ENCODE measurements at regions not wholly inside any gene's neighbourhood (a gene's known extent, or its start where the extent isn't known, plus 50 kb on each side); places are given as distances from the start of the nearest gene placed in this dataset.

GRCh38 chr2:221231511-221231910 is 340.6 kb downstream of the EPHA4 start:
- POLR2A ChIA-PET: no interaction called here

GRCh38 chr2:221235941-221236340 is 336.2 kb downstream of the EPHA4 start:
- ChIA-PET CTCF (no interaction called here), POLR2A (no interaction called here)

More at GRCh38 chr2:221231511-221231910, 340.6 kb downstream of the EPHA4 start:
- CTCF ChIA-PET: no interaction called here

GRCh38 chr2:221241072-221241471 is 331.0 kb downstream of the EPHA4 start:
- POLR2A ChIA-PET: no interaction called here
- CTCF ChIA-PET: no interaction called here

GRCh38 chr2:221243771-221244170 is 328.3 kb downstream of the EPHA4 start:
- POLR2A ChIA-PET: no interaction called here
- CTCF ChIA-PET: no interaction called here

- CTCF ChIA-PET: no interaction called here
- POLR2A ChIA-PET: no interaction called here
Observed at GRCh38 chr2:221245045-221245444, 327.1 kb downstream of the EPHA4 start.

GRCh38 chr2:221245772-221246171 is 326.3 kb downstream of the EPHA4 start:
- CTCF ChIA-PET: no interaction called here
- POLR2A ChIA-PET: no interaction called here

- CTCF ChIA-PET: no interaction called here
- POLR2A ChIA-PET: no interaction called here
Observed at GRCh38 chr2:221254299-221254698, 317.8 kb downstream of the EPHA4 start.

GRCh38 chr2:221255862-221256261 is 316.2 kb downstream of the EPHA4 start:
- CTCF ChIA-PET: no interaction called here

GRCh38 chr2:221258464-221258863 is 313.6 kb downstream of the EPHA4 start:
- CTCF ChIA-PET: no interaction called here
- POLR2A ChIA-PET: no interaction called here

More at GRCh38 chr2:221255862-221256261, 316.2 kb downstream of the EPHA4 start:
- POLR2A ChIA-PET: no interaction called here

- POLR2A ChIA-PET: no interaction called here
- CTCF ChIA-PET: no interaction called here
Observed at GRCh38 chr2:221262651-221263050, 309.5 kb downstream of the EPHA4 start.

- CTCF ChIA-PET: no interaction called here
- POLR2A ChIA-PET: no interaction called here
Observed at GRCh38 chr2:221263573-221263972, 308.5 kb downstream of the EPHA4 start.

GRCh38 chr2:221264318-221264717 is 307.8 kb downstream of the EPHA4 start:
- ChIA-PET CTCF (no interaction called here), POLR2A (no interaction called here)

- ChIA-PET POLR2A (no interaction called here), CTCF (no interaction called here)
Observed at GRCh38 chr2:221267773-221268425, 304.2 kb downstream of the EPHA4 start.

GRCh38 chr2:221268631-221269030 is 303.5 kb downstream of the EPHA4 start:
- POLR2A ChIA-PET: no interaction called here
- CTCF ChIA-PET: no interaction called here

GRCh38 chr2:221270806-221271205 is 301.3 kb downstream of the EPHA4 start:
- ChIA-PET CTCF (no interaction called here), POLR2A (no interaction called here)

GRCh38 chr2:221272729-221273128 is 299.4 kb downstream of the EPHA4 start:
- CTCF ChIA-PET: no interaction called here

GRCh38 chr2:221276033-221276432 is 296.1 kb downstream of the EPHA4 start:
- ChIA-PET POLR2A (no interaction called here), CTCF (no interaction called here)

More at GRCh38 chr2:221272729-221273128, 299.4 kb downstream of the EPHA4 start:
- POLR2A ChIA-PET: no interaction called here

- ChIA-PET POLR2A (no interaction called here), CTCF (no interaction called here)
Observed at GRCh38 chr2:221276601-221277000, 295.5 kb downstream of the EPHA4 start.

GRCh38 chr2:221282386-221282785 is 289.7 kb downstream of the EPHA4 start:
- CTCF ChIA-PET: no interaction called here

GRCh38 chr2:221283896-221284545 is 288.1 kb downstream of the EPHA4 start:
- ChIA-PET CTCF (no interaction called here), POLR2A (no interaction called here)

More at GRCh38 chr2:221282386-221282785, 289.7 kb downstream of the EPHA4 start:
- POLR2A ChIA-PET: no interaction called here

GRCh38 chr2:221285148-221285547 is 287.0 kb downstream of the EPHA4 start:
- POLR2A ChIA-PET: no interaction called here
- CTCF ChIA-PET: no interaction called here

GRCh38 chr2:221286406-221286805 is 285.7 kb downstream of the EPHA4 start:
- POLR2A ChIA-PET: no interaction called here
- CTCF ChIA-PET: no interaction called here
